ENCODE measurements at regions not wholly inside any gene's neighbourhood (a gene's known extent, or its start where the extent isn't known, plus 50 kb on each side); places are given as distances from the start of the nearest gene placed in this dataset.

DNA sequence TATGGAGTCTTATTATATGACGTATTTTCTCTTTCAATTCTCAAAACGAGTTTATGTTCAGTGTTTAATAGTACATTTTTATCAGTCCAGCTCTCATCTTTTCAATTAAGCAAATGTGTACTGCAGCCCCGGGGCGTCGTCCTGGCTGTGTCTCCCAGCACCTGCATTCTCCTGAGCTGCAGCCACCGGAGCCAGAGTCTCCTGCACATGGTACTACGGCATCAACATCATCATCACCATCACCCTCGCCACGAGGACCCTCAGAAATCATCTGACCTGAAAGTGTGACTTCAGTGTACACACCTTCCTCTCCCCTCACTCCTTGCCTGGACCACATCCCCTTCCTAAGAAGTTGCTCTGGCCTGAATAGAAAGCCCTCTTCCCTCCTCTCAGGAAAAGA, 267.7 kb upstream of the ARID1B start:
- no peaks in the 10 kb centered on the region for H3K9me3 ChIP-seq (ENCODE audit: control insufficient read depth, low read length)
- no peak overlapping the region for H3K27ac ChIP-seq
- H3K79me2 ChIP-seq, result no peaks in the 10 kb centered on the region
- no peaks in the 10 kb centered on the region for H3K27me3 ChIP-seq (ENCODE audit: control insufficient read depth, insufficient read depth, low read length)
- no peak overlapping the region for H3K9ac ChIP-seq
- H3K4me3 ChIP-seq (ENCODE audit: low read depth, low read length), result no peak overlapping the region
- H3K36me3 ChIP-seq (ENCODE audit: control insufficient read depth, insufficient read depth, low read length), result no peaks in the 10 kb centered on the region
- H3K4me2 ChIP-seq (ENCODE audit: low read length), result no peak overlapping the region
- no peak overlapping the region for H2AFZ ChIP-seq
- TF ChIP-seq, protein P1, sequence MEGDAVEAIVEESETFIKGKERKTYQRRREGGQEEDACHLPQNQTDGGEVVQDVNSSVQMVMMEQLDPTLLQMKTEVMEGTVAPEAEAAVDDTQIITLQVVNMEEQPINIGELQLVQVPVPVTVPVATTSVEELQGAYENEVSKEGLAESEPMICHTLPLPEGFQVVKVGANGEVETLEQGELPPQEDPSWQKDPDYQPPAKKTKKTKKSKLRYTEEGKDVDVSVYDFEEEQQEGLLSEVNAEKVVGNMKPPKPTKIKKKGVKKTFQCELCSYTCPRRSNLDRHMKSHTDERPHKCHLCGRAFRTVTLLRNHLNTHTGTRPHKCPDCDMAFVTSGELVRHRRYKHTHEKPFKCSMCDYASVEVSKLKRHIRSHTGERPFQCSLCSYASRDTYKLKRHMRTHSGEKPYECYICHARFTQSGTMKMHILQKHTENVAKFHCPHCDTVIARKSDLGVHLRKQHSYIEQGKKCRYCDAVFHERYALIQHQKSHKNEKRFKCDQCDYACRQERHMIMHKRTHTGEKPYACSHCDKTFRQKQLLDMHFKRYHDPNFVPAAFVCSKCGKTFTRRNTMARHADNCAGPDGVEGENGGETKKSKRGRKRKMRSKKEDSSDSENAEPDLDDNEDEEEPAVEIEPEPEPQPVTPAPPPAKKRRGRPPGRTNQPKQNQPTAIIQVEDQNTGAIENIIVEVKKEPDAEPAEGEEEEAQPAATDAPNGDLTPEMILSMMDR (IDR thresholded peaks at IDR 0.05), result no peak
- H3K4me1 ChIP-seq, result no peaks in the 10 kb centered on the region

DNA sequence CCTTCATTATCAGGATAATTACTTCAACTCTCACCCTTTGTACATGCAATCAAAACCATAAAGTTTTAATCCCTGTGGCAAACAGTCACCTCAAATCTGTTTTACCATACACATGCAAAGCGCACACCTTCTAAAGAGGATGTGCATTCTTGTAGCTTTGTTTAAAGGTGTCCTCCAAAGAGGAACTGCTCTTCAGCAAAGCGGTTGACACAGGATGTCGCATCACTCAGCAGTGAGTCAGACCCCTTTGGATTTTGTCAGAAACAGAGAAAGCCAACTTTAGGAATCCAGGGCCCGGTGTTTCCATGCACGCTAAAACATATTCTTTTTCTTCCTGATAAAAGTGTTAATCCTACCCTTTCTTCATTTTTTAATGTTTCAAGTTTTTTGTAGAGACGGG, 268.3 kb upstream of the ARID1B start:
- no peaks in the 10 kb centered on the region for H3K9me3 ChIP-seq (ENCODE audit: control insufficient read depth, low read length)
- no peak overlapping the region for H3K9ac ChIP-seq
- no peak overlapping the region for H3K4me2 ChIP-seq (ENCODE audit: low read length)
- TF ChIP-seq, protein P1 (IDR thresholded peaks at IDR 0.05), result no peak
- no peaks in the 10 kb centered on the region for H3K79me2 ChIP-seq
- no peaks in the 10 kb centered on the region for H3K36me3 ChIP-seq (ENCODE audit: control insufficient read depth, insufficient read depth, low read length)
- H2AFZ ChIP-seq, result no peak overlapping the region
- H3K4me1 ChIP-seq, result no peaks in the 10 kb centered on the region
- no peaks in the 10 kb centered on the region for H3K27me3 ChIP-seq (ENCODE audit: control insufficient read depth, insufficient read depth, low read length)
- no peak overlapping the region for H3K27ac ChIP-seq
- H3K4me3 ChIP-seq (ENCODE audit: low read depth, low read length), result no peak overlapping the region

DNA sequence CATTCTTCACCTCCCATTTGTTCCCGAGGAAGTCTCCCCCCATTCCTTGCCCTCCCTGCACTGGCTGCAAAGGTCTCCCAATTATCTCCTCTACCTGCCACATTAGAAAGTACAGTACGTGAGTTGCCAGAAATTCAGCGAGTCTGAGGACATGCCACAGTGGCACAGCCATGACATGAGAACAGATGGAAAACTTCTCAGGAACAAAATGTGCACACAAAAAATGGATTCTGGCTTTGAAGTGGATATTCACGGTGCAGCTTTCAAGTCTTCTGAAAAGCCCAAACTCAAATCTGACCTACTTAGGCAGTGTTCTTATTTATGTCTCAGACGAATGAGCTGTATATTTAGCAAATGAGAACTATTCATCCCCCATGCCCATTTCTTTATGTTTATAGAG, 269.1 kb upstream of the ARID1B start:
- no peaks in the 10 kb centered on the region for H3K9me3 ChIP-seq (ENCODE audit: control insufficient read depth, low read length)
- TF ChIP-seq, protein P1 (IDR thresholded peaks at IDR 0.05), result no peak
- no peaks in the 10 kb centered on the region for H3K27me3 ChIP-seq (ENCODE audit: control insufficient read depth, insufficient read depth, low read length)
- no peak overlapping the region for H3K9ac ChIP-seq
- H3K27ac ChIP-seq, result no peak overlapping the region
- H2AFZ ChIP-seq, result no peak overlapping the region
- H3K4me3 ChIP-seq (ENCODE audit: low read depth, low read length), result no peak overlapping the region
- no peak overlapping the region for H3K4me2 ChIP-seq (ENCODE audit: low read length)
- no peaks in the 10 kb centered on the region for H3K79me2 ChIP-seq
- no peaks in the 10 kb centered on the region for H3K4me1 ChIP-seq
- no peaks in the 10 kb centered on the region for H3K36me3 ChIP-seq (ENCODE audit: control insufficient read depth, insufficient read depth, low read length)

DNA sequence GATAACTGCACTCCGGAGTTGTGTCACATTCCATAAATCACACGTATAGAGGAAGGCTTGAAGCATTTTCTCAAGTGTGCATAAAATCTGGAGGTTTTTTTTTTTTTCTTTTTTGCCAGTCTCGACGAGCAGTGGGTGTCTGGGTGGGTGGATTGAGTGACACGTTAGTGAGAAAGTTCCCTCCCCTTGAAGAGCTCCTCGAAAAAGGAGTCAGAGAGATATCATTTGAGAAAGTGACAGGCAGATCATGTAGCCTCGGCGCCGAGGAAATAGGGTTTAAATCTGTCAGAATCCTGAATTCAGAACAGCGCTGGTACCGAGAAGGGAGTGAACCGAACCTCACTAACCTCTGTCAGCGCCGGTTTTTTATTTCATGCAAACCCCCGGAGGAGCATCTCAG, 269.5 kb upstream of the ARID1B start:
- Histone ChIP-seq H2AFZ (no peak overlapping the region), H3K4me1 (no peaks in the 10 kb centered on the region), H3K9ac (no peak overlapping the region), H3K27ac (no peak overlapping the region), H3K4me2 (ENCODE audit: low read length) (no peak overlapping the region), H3K79me2 (no peaks in the 10 kb centered on the region), H3K4me3 (ENCODE audit: low read depth, low read length) (no peak overlapping the region), H3K9me3 (ENCODE audit: control insufficient read depth, low read length) (no peaks in the 10 kb centered on the region), H3K27me3 (ENCODE audit: control insufficient read depth, insufficient read depth, low read length) (no peaks in the 10 kb centered on the region), H3K36me3 (ENCODE audit: control insufficient read depth, insufficient read depth, low read length) (no peaks in the 10 kb centered on the region)
- TF ChIP-seq, protein P1 (IDR thresholded peaks at IDR 0.05), result no peak

DNA sequence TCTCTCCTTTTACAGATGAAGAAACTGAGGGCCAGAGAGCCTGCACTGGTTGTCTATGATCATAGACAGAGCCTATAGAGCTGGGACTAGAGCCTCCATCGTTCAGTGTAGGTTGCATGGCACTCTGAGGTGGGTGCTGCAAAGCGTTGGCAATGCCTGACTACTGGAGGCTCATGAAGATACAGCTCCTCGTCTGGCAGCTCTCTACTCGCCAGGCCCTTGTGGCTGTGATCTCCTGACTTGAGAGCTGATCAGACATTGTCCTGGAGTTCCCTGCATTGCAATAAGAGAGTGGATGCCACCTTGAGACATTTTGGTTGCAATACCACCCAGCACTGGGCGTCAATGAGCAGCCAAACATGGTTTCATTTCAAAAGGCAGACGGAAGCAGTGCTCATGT, 270.1 kb upstream of the ARID1B start:
- TF ChIP-seq, protein P1 (IDR thresholded peaks at IDR 0.05), result no peak
- no peak overlapping the region for H3K27ac ChIP-seq

More for the DNA sequence above, 270.1 kb upstream of the ARID1B start:
- no peaks in the 10 kb centered on the region for H3K27me3 ChIP-seq (ENCODE audit: control insufficient read depth, insufficient read depth, low read length)
- no peak overlapping the region for H3K9ac ChIP-seq
- no peak overlapping the region for H3K4me2 ChIP-seq (ENCODE audit: low read length)
- no peak overlapping the region for H2AFZ ChIP-seq
- H3K36me3 ChIP-seq (ENCODE audit: control insufficient read depth, insufficient read depth, low read length), result no peaks in the 10 kb centered on the region
- H3K79me2 ChIP-seq, result no peaks in the 10 kb centered on the region
- no peak overlapping the region for H3K4me3 ChIP-seq (ENCODE audit: low read depth, low read length)
- H3K4me1 ChIP-seq, result no peaks in the 10 kb centered on the region
- no peaks in the 10 kb centered on the region for H3K9me3 ChIP-seq (ENCODE audit: control insufficient read depth, low read length)
